PC-3 (cell line): ENCODE measurements at regions not wholly inside any gene's neighbourhood (a gene's known extent, or its start where the extent isn't known, plus 50 kb on each side); places are given as distances from the start of the nearest gene placed in this dataset.

Experiments
- EZH2 ChIP-seq: fragments of 300-600 bp; sonication (generic); IDR thresholded peaks from one replicate; pipeline ENCODE4 v1.6.1; 2017; ENCODE audit warnings: antibody characterized with exemption, mild to moderate bottlenecking, low read length; ENCODE audit not compliant: unreplicated experiment
- TF ChIP-seq, protein P1 (sequence below): fragments of 300-600 bp; sonication (generic); conservative IDR thresholded peaks from 2 replicates; pipeline ENCODE4 v1.5.1; 2017; ENCODE audit warnings: antibody characterized with exemption, low read depth, mild to moderate bottlenecking, low read length

DNA sequence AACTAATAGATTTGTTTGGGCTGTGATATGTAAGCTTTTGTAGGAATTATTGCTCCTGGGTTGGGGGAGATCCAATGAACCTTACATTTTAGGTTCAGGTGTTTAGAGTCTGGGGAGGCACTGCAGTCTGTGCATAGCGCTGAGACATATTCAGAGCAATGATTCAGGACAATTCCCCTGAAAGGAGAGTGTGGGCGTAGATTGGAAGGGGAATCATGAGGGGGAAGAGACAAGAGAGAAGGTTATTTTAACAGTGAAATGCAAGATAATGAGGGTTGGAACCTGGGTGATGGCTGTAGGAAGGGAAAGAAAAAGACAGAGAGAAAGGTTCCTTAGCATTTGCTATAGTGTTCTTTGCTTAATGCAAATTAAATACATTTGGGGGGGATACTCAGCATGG lies 1013.4 kb downstream of the REEP3 start:
- TF ChIP-seq, protein P1, sequence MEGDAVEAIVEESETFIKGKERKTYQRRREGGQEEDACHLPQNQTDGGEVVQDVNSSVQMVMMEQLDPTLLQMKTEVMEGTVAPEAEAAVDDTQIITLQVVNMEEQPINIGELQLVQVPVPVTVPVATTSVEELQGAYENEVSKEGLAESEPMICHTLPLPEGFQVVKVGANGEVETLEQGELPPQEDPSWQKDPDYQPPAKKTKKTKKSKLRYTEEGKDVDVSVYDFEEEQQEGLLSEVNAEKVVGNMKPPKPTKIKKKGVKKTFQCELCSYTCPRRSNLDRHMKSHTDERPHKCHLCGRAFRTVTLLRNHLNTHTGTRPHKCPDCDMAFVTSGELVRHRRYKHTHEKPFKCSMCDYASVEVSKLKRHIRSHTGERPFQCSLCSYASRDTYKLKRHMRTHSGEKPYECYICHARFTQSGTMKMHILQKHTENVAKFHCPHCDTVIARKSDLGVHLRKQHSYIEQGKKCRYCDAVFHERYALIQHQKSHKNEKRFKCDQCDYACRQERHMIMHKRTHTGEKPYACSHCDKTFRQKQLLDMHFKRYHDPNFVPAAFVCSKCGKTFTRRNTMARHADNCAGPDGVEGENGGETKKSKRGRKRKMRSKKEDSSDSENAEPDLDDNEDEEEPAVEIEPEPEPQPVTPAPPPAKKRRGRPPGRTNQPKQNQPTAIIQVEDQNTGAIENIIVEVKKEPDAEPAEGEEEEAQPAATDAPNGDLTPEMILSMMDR, result no peak
- TF ChIP-seq EZH2, result no peak
